ENCODE measurements at regions not wholly inside any gene's neighbourhood (a gene's known extent, or its start where the extent isn't known, plus 50 kb on each side); places are given as distances from the start of the nearest gene placed in this dataset.

DNA sequence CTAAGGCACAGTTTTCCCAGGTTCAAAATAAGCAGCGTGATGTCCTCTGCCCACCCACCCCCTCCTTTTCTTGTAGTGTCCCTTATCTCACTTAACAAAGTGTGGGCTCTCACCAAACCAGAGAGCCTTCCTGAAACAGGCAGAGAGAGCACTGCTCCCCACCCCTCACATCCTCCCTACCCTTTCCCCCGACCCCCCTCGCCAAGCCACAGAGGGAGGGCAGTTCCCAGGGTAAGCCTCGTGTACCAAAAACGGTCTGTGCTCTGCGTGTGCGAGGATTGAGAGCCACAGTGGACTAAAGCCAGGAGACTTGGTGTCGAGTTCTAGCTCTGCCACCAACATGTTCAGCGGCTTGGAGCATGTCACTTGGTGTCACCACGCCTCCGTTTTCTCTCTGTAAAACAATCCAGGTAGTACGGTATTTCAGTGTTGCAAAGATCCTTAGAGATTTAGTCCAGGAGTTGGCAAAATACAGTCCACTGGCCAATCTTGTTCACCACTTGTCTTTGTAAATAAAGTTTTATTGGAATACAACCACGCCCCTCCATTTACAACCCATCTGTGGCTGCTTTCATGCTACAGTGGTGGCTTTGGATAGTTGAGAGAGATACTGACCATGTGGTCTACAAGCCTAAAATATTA lies 249.9 kb downstream of the OPA1 start:
- H3K36me3 ChIP-seq = no peaks in the 10 kb centered on the region
- H3K27me3 ChIP-seq = no peaks in the 10 kb centered on the region
- DNase-seq = no peak
- H3K4me1 ChIP-seq = peaks cover 0 to 32% (median 0%) of the 10 kb centered on the region in 4 donors
- TF ChIP-seq, protein P1, sequence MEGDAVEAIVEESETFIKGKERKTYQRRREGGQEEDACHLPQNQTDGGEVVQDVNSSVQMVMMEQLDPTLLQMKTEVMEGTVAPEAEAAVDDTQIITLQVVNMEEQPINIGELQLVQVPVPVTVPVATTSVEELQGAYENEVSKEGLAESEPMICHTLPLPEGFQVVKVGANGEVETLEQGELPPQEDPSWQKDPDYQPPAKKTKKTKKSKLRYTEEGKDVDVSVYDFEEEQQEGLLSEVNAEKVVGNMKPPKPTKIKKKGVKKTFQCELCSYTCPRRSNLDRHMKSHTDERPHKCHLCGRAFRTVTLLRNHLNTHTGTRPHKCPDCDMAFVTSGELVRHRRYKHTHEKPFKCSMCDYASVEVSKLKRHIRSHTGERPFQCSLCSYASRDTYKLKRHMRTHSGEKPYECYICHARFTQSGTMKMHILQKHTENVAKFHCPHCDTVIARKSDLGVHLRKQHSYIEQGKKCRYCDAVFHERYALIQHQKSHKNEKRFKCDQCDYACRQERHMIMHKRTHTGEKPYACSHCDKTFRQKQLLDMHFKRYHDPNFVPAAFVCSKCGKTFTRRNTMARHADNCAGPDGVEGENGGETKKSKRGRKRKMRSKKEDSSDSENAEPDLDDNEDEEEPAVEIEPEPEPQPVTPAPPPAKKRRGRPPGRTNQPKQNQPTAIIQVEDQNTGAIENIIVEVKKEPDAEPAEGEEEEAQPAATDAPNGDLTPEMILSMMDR (IDR thresholded peaks at IDR 0.05) = no peak
- TF ChIP-seq POLR2A (IDR thresholded peaks at IDR 0.05) = no peak
- H3K4me3 ChIP-seq = no peak overlapping the region
- no peaks in the 10 kb centered on the region for H3K9me3 ChIP-seq
- peak overlapping the region in 3 of 4 donors; percentile 61 to 91 (median 89) for H3K27ac ChIP-seq

DNA sequence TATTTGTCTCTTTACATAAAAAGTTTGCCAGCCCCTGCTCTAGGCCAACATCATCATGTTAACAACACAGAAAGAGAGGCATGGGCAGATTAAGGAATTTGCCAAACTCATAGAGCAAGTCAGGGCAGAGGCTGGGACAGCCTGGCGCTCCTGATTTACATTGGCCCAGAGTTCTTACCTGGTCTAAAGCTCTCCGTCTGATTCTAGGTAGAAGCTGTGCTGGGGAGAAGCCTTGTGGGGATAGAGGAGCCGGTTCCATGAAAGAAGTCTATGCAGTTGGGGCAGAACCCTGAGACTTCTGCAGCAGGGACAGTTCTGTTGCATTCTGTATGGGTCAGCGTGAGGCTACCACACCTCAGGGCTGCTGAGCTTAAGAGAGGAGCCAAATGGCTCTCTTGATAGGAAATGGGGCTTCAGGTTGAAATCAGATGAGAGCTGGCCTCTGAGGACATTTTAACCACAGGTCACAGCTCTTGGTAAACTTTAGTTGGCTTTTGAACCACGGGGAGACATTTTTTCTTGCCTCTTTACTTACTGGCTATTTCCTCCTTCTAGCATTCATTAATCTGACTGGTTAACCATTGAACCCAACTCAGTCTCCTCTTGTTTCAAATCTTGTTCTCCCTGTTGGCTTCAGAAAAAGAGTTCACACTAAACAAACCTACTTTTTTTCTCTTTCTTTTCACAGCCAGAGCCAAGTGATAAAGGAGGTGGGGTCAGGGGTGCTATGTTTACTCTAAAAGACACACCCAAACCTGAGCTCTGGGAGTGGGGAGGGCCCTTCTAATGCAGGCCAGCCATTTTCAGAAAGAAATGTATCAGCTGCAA lies 250.7 kb downstream of the OPA1 start:
- no peak for TF ChIP-seq POLR2A (IDR thresholded peaks at IDR 0.05)
- TF ChIP-seq, protein P1 (IDR thresholded peaks at IDR 0.05) = no peak

DNA sequence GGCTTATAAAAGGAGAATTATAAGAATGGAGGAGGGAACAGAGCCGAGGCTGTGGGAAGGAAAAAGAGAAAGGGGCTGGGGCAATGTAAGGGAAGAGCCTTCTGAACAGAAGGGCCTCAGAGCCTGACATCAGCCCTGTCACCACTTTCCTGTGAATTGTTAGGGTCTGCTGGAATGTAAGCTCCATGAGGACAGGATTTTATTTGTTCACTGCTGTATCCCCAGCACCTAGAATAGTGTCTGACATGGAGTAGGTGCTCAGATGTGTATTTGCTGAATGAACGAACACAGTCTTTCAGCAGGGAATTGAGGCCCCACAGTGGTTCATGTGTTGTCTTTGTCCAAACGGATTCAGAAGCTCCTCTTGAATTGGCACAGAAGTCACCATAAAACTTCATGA lies 251.5 kb downstream of the OPA1 start:
- H3K9me3 ChIP-seq = no peaks in the 10 kb centered on the region
- no peak for TF ChIP-seq POLR2A (IDR thresholded peaks at IDR 0.05)
- TF ChIP-seq, protein P1 (IDR thresholded peaks at IDR 0.05) = no peak
- peak overlapping the region in 3 of 4 donors; percentile 61 to 91 (median 89) for H3K27ac ChIP-seq
- no peaks in the 10 kb centered on the region for H3K36me3 ChIP-seq
- peaks cover 0 to 32% (median 0%) of the 10 kb centered on the region in 4 donors for H3K4me1 ChIP-seq
- no peak overlapping the region for H3K4me3 ChIP-seq
- H3K27me3 ChIP-seq = no peaks in the 10 kb centered on the region
- no peak for DNase-seq

More for the DNA sequence above, 250.7 kb downstream of the OPA1 start:
- H3K9me3 ChIP-seq = no peaks in the 10 kb centered on the region
- H3K4me1 ChIP-seq = peaks cover 0 to 32% (median 0%) of the 10 kb centered on the region in 4 donors
- H3K4me3 ChIP-seq = peak overlapping the region in 1 of 4 donors; percentile 5
- H3K27ac ChIP-seq = peak overlapping the region in 3 of 4 donors; percentile 61 to 91 (median 89)
- no peaks in the 10 kb centered on the region for H3K36me3 ChIP-seq
- DNase-seq = peak in 1 of 3 donors; percentile 68
- H3K27me3 ChIP-seq = no peaks in the 10 kb centered on the region

DNA sequence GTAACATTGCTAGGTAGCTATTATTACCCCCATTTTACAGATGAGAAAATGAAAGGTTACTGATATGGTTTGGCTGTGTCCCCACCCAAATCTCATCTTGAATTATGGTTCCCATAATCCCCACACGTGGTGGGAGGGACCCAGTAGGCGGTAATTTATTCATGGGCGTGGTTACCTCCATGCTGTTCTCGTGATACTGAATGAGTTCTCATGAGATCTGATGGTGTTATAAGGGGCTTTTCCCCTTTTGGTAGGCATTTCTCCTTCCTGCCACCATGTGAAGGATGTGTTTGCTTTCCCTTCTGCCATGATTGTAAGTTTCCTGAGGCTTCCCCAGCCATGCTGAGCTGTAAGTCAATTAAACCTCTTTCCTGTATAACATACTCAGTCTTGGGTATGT lies 252.1 kb downstream of the OPA1 start:
- H3K9me3 ChIP-seq = no peaks in the 10 kb centered on the region
- TF ChIP-seq POLR2A (IDR thresholded peaks at IDR 0.05) = no peak
- TF ChIP-seq, protein P1 (IDR thresholded peaks at IDR 0.05) = no peak
- H3K36me3 ChIP-seq = no peaks in the 10 kb centered on the region
- H3K27ac ChIP-seq = peak overlapping the region in 1 of 4 donors; percentile 91
- H3K27me3 ChIP-seq = no peaks in the 10 kb centered on the region
- DNase-seq = no peak
- no peak overlapping the region for H3K4me3 ChIP-seq
- peaks cover 0 to 32% (median 0%) of the 10 kb centered on the region in 4 donors for H3K4me1 ChIP-seq

DNA sequence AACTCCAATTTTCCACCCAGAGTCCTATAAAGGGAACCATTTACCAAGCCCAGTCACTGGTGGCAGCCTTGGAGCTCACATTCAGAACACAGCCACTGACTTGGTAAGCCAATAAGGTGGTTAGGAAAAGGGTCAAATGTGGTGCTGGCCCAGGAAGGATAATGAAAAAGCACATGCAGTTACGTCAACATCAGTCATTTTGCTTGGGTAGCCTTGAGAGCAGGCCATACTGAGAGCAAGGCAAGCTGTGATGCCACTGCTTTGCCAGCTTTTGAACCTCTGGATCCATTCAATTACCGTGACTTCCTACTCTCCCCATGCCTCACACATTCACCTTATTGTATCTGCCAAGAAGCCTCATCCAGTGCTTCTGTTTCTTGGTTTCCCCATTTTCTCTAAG lies 253.6 kb downstream of the OPA1 start:
- H3K4me3 ChIP-seq = no peak overlapping the region
- no peaks in the 10 kb centered on the region for H3K36me3 ChIP-seq
- no peaks in the 10 kb centered on the region for H3K27me3 ChIP-seq
- no peak for TF ChIP-seq POLR2A (IDR thresholded peaks at IDR 0.05)
- TF ChIP-seq, protein P1 (IDR thresholded peaks at IDR 0.05) = no peak
- H3K27ac ChIP-seq = peak overlapping the region in 1 of 4 donors; percentile 22
- no peak for DNase-seq
- no peaks in the 10 kb centered on the region for H3K9me3 ChIP-seq
- H3K4me1 ChIP-seq = peaks cover 0 to 22% (median 0%) of the 10 kb centered on the region in 4 donors
